HepG2 (cell line): ENCODE measurements at regions not wholly inside any gene's neighbourhood (a gene's known extent, or its start where the extent isn't known, plus 50 kb on each side); places are given as distances from the start of the nearest gene placed in this dataset.

Experiments used
- ARHGAP35 ChIP-seq: sonication (generic); formaldehyde crosslinking; IDR thresholded peaks from 2 replicates; pipeline ENCODE4 v1.9.0; 2022; ENCODE audit warnings: mild to moderate bottlenecking, inconsistent platforms, moderate library complexity, missing genetic modification reagents, borderline replicate concordance
- CAMTA2 ChIP-seq: sonication (generic); formaldehyde crosslinking; IDR thresholded peaks from 2 replicates; pipeline ENCODE4 v1.4.0; 2020; ENCODE audit warnings: mild to moderate bottlenecking, missing genetic modification reagents, borderline replicate concordance
- DMAP1 ChIP-seq: IDR thresholded peaks from 2 replicates; pipeline ENCODE4 v1.6.1; 2016
- GATAD2A ChIP-seq: IDR thresholded peaks from 2 replicates; pipeline ENCODE4 v1.6.1; 2016
- HDAC6 ChIP-seq: fragments of 200-600 bp; sonication (generic); IDR thresholded peaks from 2 replicates; pipeline ENCODE4 v1.7.0; 2017; ENCODE audit warnings: mild to moderate bottlenecking, antibody characterized with exemption, low read length, low read depth
- KDM1A ChIP-seq: IDR thresholded peaks from 2 replicates; pipeline ENCODE4 v1.6.1; 2016; ENCODE audit warnings: missing compliant biosample characterization
- MEIS2 ChIP-seq: sonication (generic); formaldehyde crosslinking; IDR thresholded peaks from 2 replicates; pipeline ENCODE4 v1.9.0; 2021; ENCODE audit warnings: mild to moderate bottlenecking, missing genetic modification reagents
- MTA3 ChIP-seq: sonication (generic); formaldehyde crosslinking; IDR thresholded peaks from 2 replicates; pipeline ENCODE4 v1.4.0; 2020; ENCODE audit warnings: missing genetic modification reagents
- NFE2 ChIP-seq: sonication (generic); formaldehyde crosslinking; IDR thresholded peaks from 2 replicates; pipeline ENCODE4 v1.4.0; 2020; ENCODE audit warnings: missing genetic modification reagents
- NR2F2 ChIP-seq: IDR thresholded peaks from 2 replicates; pipeline ENCODE4 v1.6.1; 2012; ENCODE audit warnings: low read depth, inconsistent platforms, borderline replicate concordance
- NR3C1 ChIP-seq: sonication (generic); formaldehyde crosslinking; IDR thresholded peaks from 2 replicates; pipeline ENCODE4 v1.4.0; 2020; ENCODE audit warnings: missing genetic modification reagents
- RORA ChIP-seq: sonication (generic); formaldehyde crosslinking; IDR thresholded peaks from 2 replicates; pipeline ENCODE4 v1.5.0; 2020; ENCODE audit warnings: mild to moderate bottlenecking, missing genetic modification reagents, moderate library complexity
- SOX5 ChIP-seq: IDR thresholded peaks from 2 replicates; pipeline ENCODE4 v1.6.1; 2016; ENCODE audit warnings: borderline replicate concordance
- SRY ChIP-seq: sonication (generic); formaldehyde crosslinking; IDR thresholded peaks from 2 replicates; pipeline ENCODE4 v1.8.0; 2022; ENCODE audit warnings: mild to moderate bottlenecking, missing genetic modification reagents
- STAG1 ChIP-seq: sonication (generic); formaldehyde crosslinking; IDR thresholded peaks from 2 replicates; pipeline ENCODE4 v1.4.0; 2020; ENCODE audit warnings: missing genetic modification reagents
- TAF15 ChIP-seq: fragments of 200-400 bp; formaldehyde crosslinking; IDR thresholded peaks from one replicate; pipeline ENCODE4 v1.6.1; 2018; ENCODE audit warnings: mild to moderate bottlenecking, low read depth, low read length; ENCODE audit not compliant: poor library complexity, severe bottlenecking
- ZEB1 ChIP-seq: IDR thresholded peaks from 2 replicates; pipeline ENCODE4 v1.6.1; 2012; ENCODE audit warnings: mild to moderate bottlenecking, low read depth, inconsistent platforms; ENCODE audit not compliant: insufficient replicate concordance
- ZNF329 ChIP-seq: sonication (generic); formaldehyde crosslinking; IDR thresholded peaks from 2 replicates; pipeline ENCODE4 v1.9.0; 2021; ENCODE audit warnings: low read depth, mild to moderate bottlenecking, missing genetic modification reagents
- ZNF709 ChIP-seq: sonication (generic); formaldehyde crosslinking; IDR thresholded peaks from 2 replicates; pipeline ENCODE4 v1.5.0; 2020; ENCODE audit warnings: mild to moderate bottlenecking, missing genetic modification reagents
- ZNF746 ChIP-seq: sonication (generic); formaldehyde crosslinking; IDR thresholded peaks from 2 replicates; pipeline ENCODE4 v1.8.0; 2022; ENCODE audit warnings: mild to moderate bottlenecking, missing genetic modification reagents
- ZSCAN12 ChIP-seq: sonication (generic); formaldehyde crosslinking; IDR thresholded peaks from 2 replicates; pipeline ENCODE4 v1.9.0; 2021; ENCODE audit warnings: mild to moderate bottlenecking, missing genetic modification reagents
- TF ChIP-seq, protein P1 (sequence below): sonication (generic); formaldehyde crosslinking; IDR thresholded peaks from 2 replicates; pipeline ENCODE4 v1.4.0; 2020; ENCODE audit warnings: missing genetic modification reagents, borderline replicate concordance
- TF ChIP-seq, protein P2 (sequence below): sonication (generic); formaldehyde crosslinking; IDR thresholded peaks from 2 replicates; pipeline ENCODE4 v1.5.0; 2020; ENCODE audit warnings: missing genetic modification reagents, mild to moderate bottlenecking, borderline replicate concordance
- TF ChIP-seq, protein P3 (sequence below): sonication (generic); formaldehyde crosslinking; IDR thresholded peaks from 2 replicates; pipeline ENCODE4 v1.8.1; 2023; ENCODE audit warnings: mild to moderate bottlenecking, missing genetic modification reagents
- TF ChIP-seq, protein P4 (sequence below): sonication (generic); formaldehyde crosslinking; IDR thresholded peaks from 2 replicates; pipeline ENCODE4 v1.5.0; 2020; ENCODE audit warnings: mild to moderate bottlenecking, low read depth, missing genetic modification reagents, borderline replicate concordance

DNA sequence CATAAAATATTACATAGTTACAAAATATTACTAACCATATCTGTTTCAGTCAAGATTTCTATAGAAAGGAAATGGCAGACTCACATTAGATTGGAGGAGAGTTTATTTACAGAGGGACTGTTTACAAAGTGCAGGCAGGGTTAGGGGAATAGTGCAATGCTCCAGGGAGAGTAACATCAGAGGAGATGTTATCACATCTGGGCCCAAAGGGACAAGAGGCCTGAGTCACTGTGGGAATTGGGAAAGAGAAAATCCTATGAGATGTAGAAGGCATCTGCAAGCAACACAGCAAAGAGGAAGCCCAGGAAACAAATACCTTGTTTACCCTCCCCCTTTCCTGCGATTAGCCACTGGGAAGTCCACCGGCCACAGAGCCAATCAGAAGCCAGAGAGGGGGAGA lies 227.3 kb upstream of the TANK start (continued):
- TF ChIP-seq ZNF746 (CRISPR knock-in tag), result no peak
- no peak for TF ChIP-seq ZNF709 (CRISPR knock-in tag)
- no peak for TF ChIP-seq KDM1A (CRISPR knock-in tag)
- no peak for TF ChIP-seq ZEB1
- TF ChIP-seq NFE2 (CRISPR knock-in tag), result peak; percentile 36; the same call in 1 of the 2 replicates
- no peak for TF ChIP-seq HDAC6
- TF ChIP-seq, protein P1, sequence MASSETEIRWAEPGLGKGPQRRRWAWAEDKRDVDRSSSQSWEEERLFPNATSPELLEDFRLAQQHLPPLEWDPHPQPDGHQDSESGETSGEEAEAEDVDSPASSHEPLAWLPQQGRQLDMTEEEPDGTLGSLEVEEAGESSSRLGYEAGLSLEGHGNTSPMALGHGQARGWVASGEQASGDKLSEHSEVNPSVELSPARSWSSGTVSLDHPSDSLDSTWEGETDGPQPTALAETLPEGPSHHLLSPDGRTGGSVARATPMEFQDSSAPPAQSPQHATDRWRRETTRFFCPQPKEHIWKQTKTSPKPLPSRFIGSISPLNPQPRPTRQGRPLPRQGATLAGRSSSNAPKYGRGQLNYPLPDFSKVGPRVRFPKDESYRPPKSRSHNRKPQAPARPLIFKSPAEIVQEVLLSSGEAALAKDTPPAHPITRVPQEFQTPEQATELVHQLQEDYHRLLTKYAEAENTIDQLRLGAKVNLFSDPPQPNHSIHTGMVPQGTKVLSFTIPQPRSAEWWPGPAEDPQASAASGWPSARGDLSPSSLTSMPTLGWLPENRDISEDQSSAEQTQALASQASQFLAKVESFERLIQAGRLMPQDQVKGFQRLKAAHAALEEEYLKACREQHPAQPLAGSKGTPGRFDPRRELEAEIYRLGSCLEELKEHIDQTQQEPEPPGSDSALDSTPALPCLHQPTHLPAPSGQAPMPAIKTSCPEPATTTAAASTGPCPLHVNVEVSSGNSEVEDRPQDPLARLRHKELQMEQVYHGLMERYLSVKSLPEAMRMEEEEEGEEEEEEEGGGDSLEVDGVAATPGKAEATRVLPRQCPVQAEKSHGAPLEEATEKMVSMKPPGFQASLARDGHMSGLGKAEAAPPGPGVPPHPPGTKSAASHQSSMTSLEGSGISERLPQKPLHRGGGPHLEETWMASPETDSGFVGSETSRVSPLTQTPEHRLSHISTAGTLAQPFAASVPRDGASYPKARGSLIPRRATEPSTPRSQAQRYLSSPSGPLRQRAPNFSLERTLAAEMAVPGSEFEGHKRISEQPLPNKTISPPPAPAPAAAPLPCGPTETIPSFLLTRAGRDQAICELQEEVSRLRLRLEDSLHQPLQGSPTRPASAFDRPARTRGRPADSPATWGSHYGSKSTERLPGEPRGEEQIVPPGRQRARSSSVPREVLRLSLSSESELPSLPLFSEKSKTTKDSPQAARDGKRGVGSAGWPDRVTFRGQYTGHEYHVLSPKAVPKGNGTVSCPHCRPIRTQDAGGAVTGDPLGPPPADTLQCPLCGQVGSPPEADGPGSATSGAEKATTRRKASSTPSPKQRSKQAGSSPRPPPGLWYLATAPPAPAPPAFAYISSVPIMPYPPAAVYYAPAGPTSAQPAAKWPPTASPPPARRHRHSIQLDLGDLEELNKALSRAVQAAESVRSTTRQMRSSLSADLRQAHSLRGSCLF (CRISPR knock-in tag), result no peak
- no peak for TF ChIP-seq NR2F2
- no peak for TF ChIP-seq NR3C1 (CRISPR knock-in tag)
- no peak for TF ChIP-seq RORA
- TF ChIP-seq, protein P2, sequence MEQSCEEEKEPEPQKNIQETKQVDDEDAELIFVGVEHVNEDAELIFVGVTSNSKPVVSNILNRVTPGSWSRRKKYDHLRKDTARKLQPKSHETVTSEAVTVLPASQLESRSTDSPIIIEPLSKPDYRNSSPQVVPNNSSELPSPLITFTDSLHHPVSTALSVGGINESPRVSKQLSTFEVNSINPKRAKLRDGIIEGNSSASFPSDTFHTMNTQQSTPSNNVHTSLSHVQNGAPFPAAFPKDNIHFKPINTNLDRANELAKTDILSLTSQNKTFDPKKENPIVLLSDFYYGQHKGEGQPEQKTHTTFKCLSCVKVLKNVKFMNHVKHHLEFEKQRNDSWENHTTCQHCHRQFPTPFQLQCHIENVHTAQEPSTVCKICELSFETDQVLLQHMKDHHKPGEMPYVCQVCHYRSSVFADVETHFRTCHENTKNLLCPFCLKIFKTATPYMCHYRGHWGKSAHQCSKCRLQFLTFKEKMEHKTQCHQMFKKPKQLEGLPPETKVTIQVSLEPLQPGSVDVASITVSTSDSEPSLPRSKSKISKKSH (CRISPR knock-in tag), result no peak
- TF ChIP-seq ZSCAN12 (CRISPR knock-in tag), result no peak
- peak; percentile 57 for TF ChIP-seq GATAD2A (CRISPR knock-in tag)
- TF ChIP-seq SOX5 (CRISPR knock-in tag), result peak; percentile 78
- TF ChIP-seq, protein P3, sequence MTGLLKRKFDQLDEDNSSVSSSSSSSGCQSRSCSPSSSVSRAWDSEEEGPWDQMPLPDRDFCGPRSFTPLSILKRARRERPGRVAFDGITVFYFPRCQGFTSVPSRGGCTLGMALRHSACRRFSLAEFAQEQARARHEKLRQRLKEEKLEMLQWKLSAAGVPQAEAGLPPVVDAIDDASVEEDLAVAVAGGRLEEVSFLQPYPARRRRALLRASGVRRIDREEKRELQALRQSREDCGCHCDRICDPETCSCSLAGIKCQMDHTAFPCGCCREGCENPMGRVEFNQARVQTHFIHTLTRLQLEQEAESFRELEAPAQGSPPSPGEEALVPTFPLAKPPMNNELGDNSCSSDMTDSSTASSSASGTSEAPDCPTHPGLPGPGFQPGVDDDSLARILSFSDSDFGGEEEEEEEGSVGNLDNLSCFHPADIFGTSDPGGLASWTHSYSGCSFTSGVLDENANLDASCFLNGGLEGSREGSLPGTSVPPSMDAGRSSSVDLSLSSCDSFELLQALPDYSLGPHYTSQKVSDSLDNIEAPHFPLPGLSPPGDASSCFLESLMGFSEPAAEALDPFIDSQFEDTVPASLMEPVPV, result no peak
- TF ChIP-seq, protein P4, sequence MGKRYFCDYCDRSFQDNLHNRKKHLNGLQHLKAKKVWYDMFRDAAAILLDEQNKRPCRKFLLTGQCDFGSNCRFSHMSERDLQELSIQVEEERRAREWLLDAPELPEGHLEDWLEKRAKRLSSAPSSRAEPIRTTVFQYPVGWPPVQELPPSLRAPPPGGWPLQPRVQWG, result no peak
- TF ChIP-seq MEIS2 (CRISPR knock-in tag), result no peak
- no peak for TF ChIP-seq DMAP1 (CRISPR knock-in tag)
- TF ChIP-seq TAF15, result no peak
- TF ChIP-seq SRY, result no peak
- TF ChIP-seq CAMTA2 (CRISPR knock-in tag), result no peak
- TF ChIP-seq ZNF329 (CRISPR knock-in tag), result no peak
- TF ChIP-seq STAG1, result no peak
- TF ChIP-seq ARHGAP35, result no peak
- TF ChIP-seq MTA3 (CRISPR knock-in tag), result no peak
